OCI-LY1 (cell line): ENCODE measurements at regions not wholly inside any gene's neighbourhood (a gene's known extent, or its start where the extent isn't known, plus 50 kb on each side); places are given as distances from the start of the nearest gene placed in this dataset.

ENCODE experiments used
- CTCF ChIP-seq: fragments of 200-600 bp; sonication (generic), shearing (Covaris generic); IDR thresholded peaks from 2 replicates; pipeline ENCODE4 v1.5.1; 2017; ENCODE audit warnings: mild to moderate bottlenecking, antibody characterized with exemption, low read length, moderate library complexity, mixed read lengths
- EZH2 ChIP-seq: fragments of 200-600 bp; sonication (generic), shearing (Covaris generic); IDR thresholded peaks from 2 replicates; pipeline ENCODE4 v1.8.0; 2017; ENCODE audit warnings: borderline replicate concordance, mixed run types, mild to moderate bottlenecking, antibody characterized with exemption, low read length, moderate library complexity, mixed read lengths

GRCh38 chr15:23897091-23897490 is 210.0 kb upstream of the NDN start:
- no peak for TF ChIP-seq CTCF
- TF ChIP-seq EZH2 = no peak
